GM18519 (cell line): ENCODE measurements at regions not wholly inside any gene's neighbourhood (a gene's known extent, or its start where the extent isn't known, plus 50 kb on each side); places are given as distances from the start of the nearest gene placed in this dataset.
"Not testable (repeated sequence)": the region's sequence is repeated elsewhere in the genome, so short reads cannot be mapped to it uniquely, and the experiment has no call there.

ENCODE experiments used
- ATAC-seq: cut with Tn5 transposase; IDR thresholded peaks from one replicate; pipeline ENCODE4 v1.9.1; 2021; ENCODE audit warnings: mild to moderate bottlenecking, moderate library complexity; ENCODE audit not compliant: unreplicated experiment, low FRiP score

DNA sequence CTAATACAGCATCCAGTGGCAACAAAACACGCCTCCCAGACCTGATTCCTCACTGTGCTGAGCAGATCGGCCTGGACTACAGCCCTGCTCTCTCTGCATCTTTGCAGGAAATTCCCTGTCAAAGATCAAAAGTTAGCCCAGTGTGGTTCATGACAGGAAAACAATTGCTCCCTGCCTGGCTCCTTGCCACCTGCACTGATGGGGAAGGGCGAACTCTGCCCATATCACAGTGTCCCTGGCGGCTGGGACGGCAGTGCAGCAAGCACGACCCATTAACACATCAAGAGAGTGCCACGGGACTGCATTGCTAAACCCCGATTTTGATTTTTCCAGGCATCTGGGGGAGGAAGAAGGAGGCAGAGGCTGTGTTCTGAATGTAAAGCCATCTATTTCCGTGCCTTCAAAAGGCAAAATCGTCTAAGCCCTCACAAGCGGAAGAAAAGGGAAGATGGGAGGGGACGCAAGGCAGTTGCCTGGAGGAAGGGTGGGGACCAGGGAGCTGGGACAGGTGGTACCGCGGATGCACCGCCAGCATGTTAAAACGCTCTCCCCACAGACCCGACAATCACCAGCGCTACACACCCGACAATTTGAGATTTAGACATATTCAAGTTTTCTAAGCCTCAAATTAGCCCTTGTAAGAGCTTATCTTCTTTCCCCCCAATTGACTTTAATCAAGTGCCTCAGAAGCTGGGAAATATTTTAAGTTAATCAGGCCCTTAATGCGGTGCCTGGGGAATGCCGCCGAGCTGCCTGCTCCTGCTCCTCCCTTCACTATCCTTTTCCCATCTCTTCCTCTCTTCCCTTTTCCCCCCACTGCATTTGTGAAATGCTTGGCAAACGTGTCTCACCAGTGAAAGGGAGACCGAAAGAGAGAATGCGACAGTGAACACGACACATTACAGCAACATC lies 238.8 kb upstream of the CDH5 start:
- no peak for ATAC-seq

DNA sequence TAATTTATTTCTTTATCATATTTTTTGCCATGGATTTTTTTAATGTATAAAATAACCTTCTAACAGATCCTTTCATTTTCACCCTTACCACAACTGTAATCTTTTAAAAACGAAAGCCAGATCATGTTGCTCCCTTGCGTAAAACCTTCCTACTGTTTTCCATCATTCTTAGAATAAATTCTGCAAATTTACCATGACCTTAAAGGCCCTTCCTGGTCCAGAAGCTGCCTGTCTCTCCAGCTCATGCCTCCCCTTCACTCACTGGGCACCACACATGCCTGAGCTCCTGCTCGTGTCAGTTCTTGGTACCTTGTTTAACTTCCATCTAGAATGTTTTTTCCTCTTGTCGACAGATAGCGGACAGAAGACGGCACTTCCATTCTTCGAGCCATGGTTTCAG lies 245.0 kb upstream of the CDH5 start:
- no peak for ATAC-seq

DNA sequence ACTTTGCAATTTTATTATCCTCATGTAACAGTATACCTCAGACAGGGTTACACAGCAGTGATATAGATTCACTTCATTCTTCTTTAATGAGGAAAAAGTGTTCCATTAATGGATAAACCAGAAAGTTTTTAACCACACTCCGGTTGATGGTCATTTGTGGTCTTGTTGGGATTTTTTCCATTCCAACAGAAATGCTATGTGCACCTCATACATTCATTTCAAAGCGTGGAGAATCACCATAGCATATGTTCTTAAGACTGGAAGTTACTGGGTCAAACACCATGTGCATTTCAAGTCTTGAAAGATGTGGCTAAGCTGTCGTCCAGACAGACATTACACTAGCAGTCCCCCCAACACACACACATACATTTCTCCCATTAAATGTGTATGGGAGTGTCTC lies 245.8 kb upstream of the CDH5 start:
- ATAC-seq: no peak

DNA sequence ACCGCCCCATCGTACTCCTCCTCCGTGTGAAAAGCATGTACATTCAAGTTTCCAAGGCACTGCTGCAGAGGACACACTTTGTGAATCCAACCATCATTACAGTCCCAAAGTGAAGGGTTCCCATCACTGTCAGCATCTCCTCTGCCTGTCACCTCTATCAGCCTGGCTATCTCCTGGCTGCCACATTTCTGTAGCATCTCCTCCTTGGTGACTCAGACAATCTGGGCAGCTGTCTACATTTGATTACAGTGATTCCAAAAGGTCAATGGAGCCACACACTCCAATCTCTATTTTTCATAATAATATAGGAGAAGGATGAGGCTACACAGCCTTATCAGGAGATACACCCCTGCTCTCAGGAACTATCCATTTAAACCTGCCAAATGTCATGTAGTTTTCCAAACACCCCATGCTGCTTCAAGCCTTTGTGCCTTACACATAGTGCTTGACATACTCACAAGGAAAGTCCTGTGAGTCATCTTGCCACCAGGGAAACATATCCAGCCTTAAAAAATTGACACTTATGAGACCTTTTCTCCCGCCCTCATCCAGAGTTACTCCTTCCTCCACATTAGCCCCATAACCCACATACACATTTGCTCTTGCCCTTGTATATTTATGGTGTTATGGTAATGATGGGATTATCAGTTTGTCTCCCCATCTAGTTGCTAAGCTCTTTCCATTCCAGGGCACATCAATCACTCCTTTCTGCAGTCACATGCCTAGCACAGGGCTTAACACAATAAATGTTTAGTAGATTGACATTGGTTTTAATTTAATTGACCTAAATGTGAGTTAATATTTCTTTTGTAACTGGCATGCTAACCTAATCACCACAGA lies 250.1 kb upstream of the CDH5 start:
- no peak for ATAC-seq

DNA sequence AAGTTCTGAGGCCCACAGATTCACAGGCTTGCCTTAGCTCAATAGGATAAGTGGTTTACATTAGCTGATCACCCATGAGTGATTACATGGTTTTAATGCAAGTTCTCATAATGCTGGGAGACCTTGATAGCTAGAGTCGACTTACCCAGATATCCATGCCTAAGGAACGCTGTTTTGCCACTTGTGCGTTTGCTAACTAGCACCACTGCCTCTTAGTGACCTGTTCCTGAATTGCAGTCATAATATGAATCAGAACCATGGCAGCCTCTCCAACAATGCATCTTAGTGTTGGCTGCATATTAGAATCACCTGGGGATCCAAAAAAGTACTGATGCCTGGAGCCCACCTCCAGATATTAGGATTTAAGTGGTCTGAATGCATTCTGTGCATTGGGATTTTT lies 251.1 kb upstream of the CDH5 start:
- no peak for ATAC-seq

DNA sequence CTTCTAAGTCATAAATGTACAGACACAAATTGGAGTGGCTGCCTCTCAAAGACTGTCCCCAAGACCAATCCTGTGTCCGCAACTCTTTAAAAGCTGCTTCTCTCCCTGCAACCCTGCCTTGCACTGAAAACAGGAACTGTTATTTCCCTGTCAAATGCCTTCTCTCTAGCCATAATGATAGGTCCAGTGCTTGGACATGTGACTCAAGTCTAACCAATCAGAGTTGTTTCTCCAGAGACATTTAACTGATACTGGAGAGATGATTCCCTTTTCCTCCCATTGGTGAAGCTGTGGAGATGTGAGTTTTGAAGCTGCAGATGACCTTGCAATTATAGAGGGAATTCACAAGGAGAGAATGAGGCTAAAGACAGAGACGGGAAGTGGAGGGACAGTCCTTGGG lies 253.3 kb upstream of the CDH5 start:
- ATAC-seq: no peak

DNA sequence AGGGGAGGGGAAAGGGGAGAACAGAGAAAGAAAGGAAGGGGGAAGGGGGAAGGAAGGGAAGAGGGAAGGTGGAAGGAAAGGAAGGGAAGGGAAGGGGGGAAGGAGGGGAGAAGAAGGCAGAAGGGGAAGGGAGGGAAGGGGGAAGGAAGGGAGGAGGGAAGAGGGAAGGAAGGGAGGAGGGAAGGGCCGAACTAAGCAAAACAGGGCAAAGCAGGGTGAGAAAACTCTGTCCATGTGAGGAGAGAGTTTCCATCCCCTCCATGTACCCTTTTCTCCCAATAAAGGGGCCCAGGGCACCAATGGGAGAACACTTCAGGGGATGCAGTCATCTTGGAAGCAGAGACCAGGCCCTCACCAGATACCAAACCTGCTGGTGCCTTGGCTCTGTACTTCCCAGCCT lies 256.8 kb upstream of the CDH5 start:
- no peak for ATAC-seq

DNA sequence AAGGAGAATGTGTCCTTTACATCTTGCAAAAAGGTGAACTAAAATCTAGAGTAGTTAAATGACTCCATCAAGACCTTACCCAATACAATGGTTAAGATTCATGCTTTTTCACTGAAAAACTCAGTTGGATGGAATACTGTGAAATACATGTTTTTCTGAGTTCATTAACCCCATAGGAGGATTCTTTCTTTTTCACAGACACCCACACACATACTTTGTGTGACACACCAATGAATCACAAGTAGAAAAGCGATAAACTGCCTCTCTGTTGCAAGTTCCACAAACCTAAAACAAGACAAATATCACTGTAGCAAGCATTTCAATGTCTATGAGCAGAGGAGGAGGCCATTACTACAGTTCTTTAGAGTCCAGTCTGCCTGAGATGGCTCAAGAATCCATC lies 258.8 kb upstream of the CDH5 start:
- no peak for ATAC-seq

DNA sequence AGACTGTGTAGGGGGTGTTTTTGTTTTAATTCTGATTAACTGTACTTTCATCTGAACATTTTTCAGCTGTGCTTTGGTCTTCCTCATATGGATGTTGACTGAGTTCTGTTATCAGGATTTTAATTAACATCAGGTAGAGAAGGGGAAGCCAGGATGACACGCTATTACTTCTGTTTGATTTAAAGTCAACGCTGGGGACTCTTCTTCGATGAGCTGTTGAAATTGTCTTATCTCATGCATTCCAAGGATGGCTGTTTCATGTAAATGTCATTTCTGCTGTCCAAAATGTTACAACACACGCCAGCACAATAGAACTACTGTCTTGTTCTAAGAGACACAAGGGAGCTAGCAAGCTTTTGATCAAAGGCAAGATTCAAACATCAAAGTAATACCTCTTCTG lies 263.3 kb upstream of the CDH5 start:
- no peak for ATAC-seq

DNA sequence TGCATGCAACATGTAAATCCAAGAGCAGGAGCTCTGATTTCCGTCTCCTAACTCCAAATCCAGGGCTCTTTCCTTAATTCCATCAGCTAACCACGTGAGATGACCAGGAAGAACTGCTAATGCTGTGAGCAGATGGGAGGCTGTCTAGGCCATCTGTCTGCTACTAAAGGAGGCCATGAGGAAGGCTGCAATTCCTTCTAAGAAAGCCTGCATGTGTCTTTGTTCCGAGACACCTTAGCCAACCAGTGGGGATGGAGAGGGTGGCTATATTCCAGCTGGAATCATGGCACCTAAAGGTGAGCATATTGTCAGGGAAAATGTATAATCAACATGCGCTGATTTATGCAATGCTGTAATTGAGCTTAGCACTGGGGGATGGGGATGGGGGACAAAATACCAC lies 267.2 kb upstream of the CDH5 start:
- no peak for ATAC-seq

DNA sequence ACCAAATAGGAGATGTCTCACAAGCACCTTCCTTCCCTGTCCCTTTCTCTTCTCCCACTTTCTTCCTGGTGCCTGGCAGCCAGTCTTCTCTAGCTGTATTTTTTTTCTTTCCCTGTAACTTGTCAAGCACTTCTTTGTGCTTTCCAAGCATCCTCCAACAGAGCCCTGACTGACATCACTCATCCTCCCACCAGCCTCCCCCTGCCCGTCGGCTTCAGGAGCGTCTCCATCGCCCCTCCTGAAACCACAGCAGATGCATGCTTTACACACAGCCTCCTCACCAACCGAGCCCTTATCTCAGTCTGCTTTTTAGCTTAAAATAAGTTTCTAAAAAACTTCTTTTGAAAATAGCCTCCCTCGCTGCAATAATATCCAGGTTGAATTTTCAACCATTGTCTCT lies 268.7 kb upstream of the CDH5 start:
- no peak for ATAC-seq

DNA sequence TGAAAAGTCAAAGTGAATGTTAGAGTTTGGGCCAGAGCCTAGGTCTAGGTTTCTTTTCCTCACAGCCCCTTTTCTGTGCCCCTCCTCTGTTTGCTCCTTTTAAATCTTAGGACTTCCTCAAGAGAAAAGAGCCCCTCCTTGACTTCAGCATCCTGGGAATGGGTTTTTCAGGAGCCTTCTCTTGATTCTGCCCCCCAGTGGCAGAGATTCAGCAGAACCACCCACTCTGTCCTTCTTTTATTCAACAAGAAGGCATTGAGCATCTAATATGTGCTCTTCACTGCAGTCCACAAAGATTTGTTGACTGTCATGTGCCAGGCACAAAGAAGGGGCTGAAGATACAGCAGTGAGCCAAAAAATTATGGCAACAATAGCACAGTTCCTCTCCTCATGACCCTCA lies 270.8 kb upstream of the CDH5 start:
- no peak for ATAC-seq

DNA sequence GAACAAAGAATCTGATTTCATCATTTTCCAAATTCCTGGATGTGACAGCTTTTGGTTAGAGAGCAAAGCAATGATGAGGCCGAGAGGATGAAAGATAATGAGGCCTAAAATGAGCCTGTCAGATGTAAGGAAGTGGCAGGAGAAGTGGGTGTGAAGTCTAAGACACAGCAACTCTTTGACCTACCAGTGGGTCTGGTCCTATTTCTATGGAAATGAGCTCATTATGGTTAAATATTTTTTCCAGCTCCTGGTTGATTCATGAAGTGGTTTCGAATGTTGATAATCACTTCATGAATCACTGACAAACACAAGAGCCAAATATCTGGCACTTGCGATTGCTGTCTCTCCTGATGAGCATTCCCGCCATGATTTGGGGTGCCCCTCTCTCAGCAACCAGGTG lies 273.3 kb upstream of the CDH5 start:
- ATAC-seq: no peak

DNA sequence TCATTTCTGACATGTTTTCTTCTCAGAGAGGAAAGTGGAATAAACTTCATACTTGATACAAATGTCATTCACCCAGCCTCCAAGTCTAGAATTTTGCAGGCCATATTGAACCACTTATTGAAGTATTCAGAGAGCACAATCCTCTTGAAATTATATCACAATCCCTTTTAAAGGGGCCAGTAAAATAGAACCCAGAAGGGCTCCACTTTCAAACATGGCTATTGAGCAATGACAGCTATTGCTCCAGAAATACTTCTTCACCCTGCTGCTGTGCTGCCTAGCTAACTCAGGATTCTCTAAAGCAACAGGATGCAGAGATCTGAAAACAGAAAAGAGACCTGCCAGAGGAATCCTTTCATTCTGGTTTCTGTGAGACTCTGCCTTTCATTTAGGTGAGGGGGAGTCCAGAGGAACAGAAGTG lies 275.0 kb upstream of the CDH5 start:
- ATAC-seq: no peak

DNA sequence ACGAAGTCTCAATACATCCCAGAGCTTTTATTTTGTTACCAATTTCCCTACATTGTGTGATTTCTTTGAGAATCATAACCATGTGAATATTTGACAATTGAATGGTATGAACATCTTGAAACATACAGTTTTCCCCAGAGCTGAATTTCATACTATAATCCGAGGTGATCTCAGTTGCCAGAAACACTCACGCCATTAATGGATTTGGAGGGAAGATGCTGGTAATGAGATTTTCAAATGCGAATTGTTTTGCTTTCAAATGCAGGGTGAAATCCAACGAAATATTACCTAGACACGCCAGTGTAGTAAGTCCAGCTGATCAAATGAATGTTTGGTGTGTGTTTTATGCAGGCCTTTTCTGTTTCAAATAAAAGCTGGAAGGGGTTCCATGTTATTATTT lies 277.8 kb upstream of the CDH5 start:
- ATAC-seq: no peak

DNA sequence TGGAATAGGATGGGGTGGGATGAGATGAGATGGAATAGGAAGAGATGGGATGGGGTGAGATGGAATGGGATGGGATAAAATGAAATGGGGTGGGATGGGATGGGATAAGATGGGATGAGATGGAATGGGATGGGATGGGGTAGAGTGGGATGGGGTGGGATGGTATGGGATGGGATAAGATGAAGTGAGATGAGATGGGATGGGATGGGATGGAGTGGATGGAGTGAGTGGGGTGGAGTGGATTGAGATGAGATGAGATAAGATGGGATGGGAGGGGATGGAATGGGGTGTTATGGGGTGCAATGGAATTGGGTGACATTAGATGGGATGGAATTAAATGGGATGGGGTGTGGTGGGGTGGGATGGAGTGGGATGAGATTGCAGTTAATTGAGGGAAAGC lies 279.2 kb upstream of the CDH5 start:
- no peak for ATAC-seq

DNA sequence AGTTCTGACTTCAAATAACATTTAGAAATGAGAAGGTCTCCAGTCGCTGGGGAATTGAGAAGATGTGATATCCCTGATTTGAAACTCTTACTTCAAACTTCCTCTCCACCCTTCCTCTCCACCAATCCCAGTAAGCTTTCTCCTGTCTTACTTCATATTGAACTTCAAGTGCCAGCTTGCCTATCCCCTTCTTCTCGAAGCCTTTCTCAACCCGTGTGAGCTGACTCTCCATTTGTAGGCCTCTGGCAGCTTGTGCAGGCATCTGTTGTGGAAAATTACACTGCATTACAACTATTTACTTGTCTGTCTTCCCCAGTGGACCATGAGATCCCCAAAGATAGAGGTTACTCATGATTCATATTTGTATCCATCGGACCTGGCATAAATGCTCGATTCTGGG lies 280.8 kb upstream of the CDH5 start:
- no peak for ATAC-seq

DNA sequence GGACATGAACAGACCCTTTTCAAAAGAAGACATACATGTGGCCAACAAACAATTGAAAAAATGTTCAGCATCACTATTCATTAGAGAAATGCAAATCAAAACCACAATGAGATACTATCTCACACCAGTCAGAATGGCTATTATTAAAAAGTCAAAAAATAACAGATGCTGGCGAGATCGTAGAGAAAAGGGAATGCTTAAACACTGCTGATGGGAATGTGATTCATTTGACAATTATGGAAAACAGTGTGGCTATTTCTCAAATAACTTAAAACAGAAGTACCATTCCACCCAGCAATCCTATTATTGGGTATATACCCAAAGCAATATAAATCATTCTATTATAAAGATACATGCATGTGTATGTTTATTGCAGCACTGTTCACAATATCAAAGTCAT lies 281.8 kb upstream of the CDH5 start:
- not testable (repeated sequence) for ATAC-seq

DNA sequence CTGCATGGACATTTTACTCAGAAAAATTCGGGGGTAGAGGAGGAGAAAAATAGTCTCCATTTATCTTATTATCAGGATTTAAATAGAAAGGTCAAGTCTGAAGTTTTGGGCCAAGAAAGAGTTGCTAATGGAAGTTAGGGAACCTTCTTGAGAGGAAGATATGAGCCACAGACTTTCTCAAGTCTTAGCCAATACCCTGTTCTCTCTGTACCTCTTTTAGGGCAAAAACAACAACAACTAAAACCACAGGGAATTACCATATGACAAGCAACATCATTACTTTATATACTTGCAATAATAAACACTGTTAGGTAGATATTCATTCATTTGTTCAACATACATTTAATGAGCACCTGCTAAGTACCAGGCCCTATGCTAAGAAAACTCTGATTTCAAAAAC lies 282.2 kb upstream of the CDH5 start:
- no peak for ATAC-seq

DNA sequence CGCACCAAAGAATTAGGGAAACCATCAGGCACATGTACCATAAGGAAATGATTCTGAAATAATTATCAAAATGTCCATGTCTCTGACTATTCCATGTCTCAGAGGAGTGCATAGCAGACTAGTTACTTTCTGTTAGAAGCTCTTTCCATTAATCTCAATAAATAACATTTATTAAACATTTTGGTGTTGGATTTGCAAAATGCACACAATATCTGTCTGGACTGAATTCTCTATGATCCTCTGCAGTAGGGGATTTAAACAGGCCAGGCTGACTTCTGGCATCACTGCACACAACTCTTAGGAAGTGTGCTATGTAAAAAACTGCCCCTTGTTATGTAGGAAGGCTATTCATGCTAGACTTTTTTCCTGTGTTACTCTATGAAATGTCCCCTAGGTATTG lies 283.3 kb upstream of the CDH5 start:
- no peak for ATAC-seq

DNA sequence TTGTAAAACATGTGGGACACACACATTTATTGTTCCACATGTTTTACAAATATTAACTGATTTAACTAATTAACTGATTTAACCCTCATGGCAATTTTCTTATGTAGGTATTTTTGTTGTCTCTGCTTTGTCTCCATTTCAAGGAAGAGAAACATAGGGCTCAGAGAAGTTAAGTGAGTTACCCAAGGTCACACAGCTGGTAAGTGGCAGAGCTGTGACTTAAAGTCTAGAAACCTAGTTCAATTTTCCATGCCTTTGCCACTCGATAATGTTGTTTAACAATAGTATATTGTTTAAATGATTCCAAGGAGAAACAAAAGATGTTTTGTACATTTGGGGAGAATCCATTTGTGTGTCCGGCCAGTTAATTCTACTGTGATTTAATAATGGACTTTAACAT lies 284.1 kb upstream of the CDH5 start:
- no peak for ATAC-seq
